ENCODE measurements at regions not wholly inside any gene's neighbourhood (a gene's known extent, or its start where the extent isn't known, plus 50 kb on each side); places are given as distances from the start of the nearest gene placed in this dataset.

GRCh38 chr9:107163370-107163769 is 119.7 kb upstream of the RAD23B start:
- no TSS peak for BruUV-seq (replicated peaks)

More at GRCh38 chr9:107163370-107163769, 119.7 kb upstream of the RAD23B start:
- in situ Hi-C loops (cut with MboI; ENCODE audit: low sequenced_read_pairs), result loop anchor here (25.0 kb wide), 1 partner anchor 1326 kb away; no protein-coding TSS in a partner anchor
- Histone ChIP-seq H4K5ac (ENCODE audit: low read depth, low read length) (no peak overlapping the region), H2BK20ac (ENCODE audit: low read depth, low read length) (no peak overlapping the region), H3K27me3 (ENCODE audit: control insufficient read depth, insufficient read depth, low read length) (peaks cover 7% of the 10 kb centered on the region), H3K9ac (ENCODE audit: low read depth, low read length) (no peak overlapping the region), H3K9me1 (ENCODE audit: insufficient read depth, low read length) (no peaks in the 10 kb centered on the region), H4K91ac (ENCODE audit: insufficient read depth, low read depth, low read length) (no peak overlapping the region), H3K14ac (replicated peaks; ENCODE audit: low read depth, low read length) (no peak overlapping the region), H2AFZ (replicated peaks; ENCODE audit: low read length, poor library complexity) (no peak overlapping the region), H4K20me1 (ENCODE audit: insufficient read depth, low read length) (no peaks in the 10 kb centered on the region), H3K4me2 (ENCODE audit: low read depth, low read length) (no peak overlapping the region), H3K4me1 (ENCODE audit: control insufficient read depth, insufficient read depth, low read length) (no peaks in the 10 kb centered on the region), H3K4ac (ENCODE audit: low read depth, low read length) (no peak overlapping the region), H2AK5ac (ENCODE audit: low read depth, low read length) (no peak overlapping the region), H3K56ac (ENCODE audit: extremely low read depth, insufficient read depth, low read length) (no peak overlapping the region), H2BK5ac (ENCODE audit: low read depth, low read length, poor library complexity, severe bottlenecking) (no peak overlapping the region), H3K4me3 (ENCODE audit: insufficient read depth, low read depth, low read length) (no peak overlapping the region), H2AK9ac (replicated peaks; ENCODE audit: low read depth, low read length, poor library complexity) (no peak overlapping the region), H2BK120ac (ENCODE audit: low read depth, low read length) (no peak overlapping the region), H3K9me3 (ENCODE audit: control insufficient read depth, insufficient read depth, low read length) (no peaks in the 10 kb centered on the region), H3K23ac (ENCODE audit: low read depth, low read length) (no peak overlapping the region), H4K8ac (ENCODE audit: low read depth in 2 of 2, low read length in 2 of 2) (no peak overlapping the region), H2BK15ac (ENCODE audit: low read depth, low read length) (no peak overlapping the region), H3K79me1 (ENCODE audit: low read depth in 1 of 2, low read length in 2 of 2) (no peaks in the 10 kb centered on the region), H3K36me3 (ENCODE audit: control insufficient read depth, insufficient read depth, low read length) (no peaks in the 10 kb centered on the region), H3K18ac (ENCODE audit: low read depth, low read length) (no peak overlapping the region), H3K27ac (ENCODE audit: insufficient read depth, low read length) (no peak overlapping the region)
- no peak for TF ChIP-seq CHD1 (IDR thresholded peaks at IDR 0.05; ENCODE audit: low read depth, low read length)
- TF ChIP-seq CTCF (conservative IDR thresholded peaks at IDR 0.05; ENCODE audit: low read depth, low read length), result no peak
- TF ChIP-seq FOS (IDR thresholded peaks at IDR 0.05; ENCODE audit: low read depth, low read length), result no peak
- TF ChIP-seq MAFK (IDR thresholded peaks at IDR 0.05; ENCODE audit: low read depth, low read length), result no peak
- TF ChIP-seq POLR2A (IDR thresholded peaks at IDR 0.05; ENCODE audit: low read depth, low read length), result no peak
- TF ChIP-seq BHLHE40 (IDR thresholded peaks at IDR 0.05; ENCODE audit: low read depth, low read length), result no peak
- no peak for TF ChIP-seq RCOR1 (IDR thresholded peaks at IDR 0.05; ENCODE audit: insufficient replicate concordance, low read length)
- TF ChIP-seq, protein P1, sequence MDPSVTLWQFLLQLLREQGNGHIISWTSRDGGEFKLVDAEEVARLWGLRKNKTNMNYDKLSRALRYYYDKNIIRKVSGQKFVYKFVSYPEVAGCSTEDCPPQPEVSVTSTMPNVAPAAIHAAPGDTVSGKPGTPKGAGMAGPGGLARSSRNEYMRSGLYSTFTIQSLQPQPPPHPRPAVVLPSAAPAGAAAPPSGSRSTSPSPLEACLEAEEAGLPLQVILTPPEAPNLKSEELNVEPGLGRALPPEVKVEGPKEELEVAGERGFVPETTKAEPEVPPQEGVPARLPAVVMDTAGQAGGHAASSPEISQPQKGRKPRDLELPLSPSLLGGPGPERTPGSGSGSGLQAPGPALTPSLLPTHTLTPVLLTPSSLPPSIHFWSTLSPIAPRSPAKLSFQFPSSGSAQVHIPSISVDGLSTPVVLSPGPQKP (IDR thresholded peaks at IDR 0.05; ENCODE audit: borderline replicate concordance, low read depth, low read length), result no peak
- no peak for TF ChIP-seq SMC3 (IDR thresholded peaks at IDR 0.05; ENCODE audit: low read depth, low read length)
- TF ChIP-seq RAD21 (IDR thresholded peaks at IDR 0.05; ENCODE audit: low read length), result no peak
- TF ChIP-seq MXI1 (IDR thresholded peaks at IDR 0.05; ENCODE audit: borderline replicate concordance, low read depth, low read length), result no peak
- TF ChIP-seq NFE2L2 (IDR thresholded peaks at IDR 0.05; ENCODE audit: low read depth, low read length), result no peak
- CTCF ChIA-PET, result no interaction called here
- no peak for ATAC-seq (ENCODE audit: low read depth)
- dilution Hi-C loops (cut with HindIII; ENCODE audit: low sequenced_read_pairs, unreplicated experiment), result no loop called here
- intact Hi-C loops (cut with micrococcal nuclease), result no loop called here
- WGBS, 2 experiments (ENCODE audit: extremely low coverage in 2 of 2, insufficient read length in 1 of 2), result 83% methylated on average over 1 of the region's 1 CpG; no CpG with 5 or more reads in 1 of the 2 experiments
- DNase-seq, result no peak
- POLR2A ChIA-PET (ENCODE audit: unreplicated experiment), result no interaction called here
